Smooth muscle cell (in vitro differentiated cells): ENCODE measurements at regions not wholly inside any gene's neighbourhood (a gene's known extent, or its start where the extent isn't known, plus 50 kb on each side); places are given as distances from the start of the nearest gene placed in this dataset.

Source experiments
- DNase-seq: peaks from one replicate; lab custom pipeline; 2025; ENCODE audit not compliant: unreplicated experiment; lab: John Stamatoyannopoulos, UW
- H2AFZ ChIP-seq: fragments of 200-600 bp; sonication (generic); 2 replicates; pipeline ENCODE4 v1.6.0; 2016; ENCODE audit warnings: antibody characterized with exemption, low read depth, mild to moderate bottlenecking
- H3F3A ChIP-seq: fragments of 200-600 bp; sonication (generic); 2 replicates; pipeline ENCODE4 v1.6.0; 2017; ENCODE audit warnings: antibody characterized with exemption, low read depth
- H3K27ac ChIP-seq: fragments of 200-600 bp; sonication (generic); 2 replicates; pipeline ENCODE4 v1.5.1; 2016; ENCODE audit warnings: low read depth, mild to moderate bottlenecking
- H3K27me3 ChIP-seq: fragments of 200-600 bp; sonication (generic); 2 replicates; pipeline ENCODE4 v1.6.1; 2016; ENCODE audit warnings: low read depth, mild to moderate bottlenecking
- H3K36me3 ChIP-seq: fragments of 200-600 bp; sonication (generic); 2 replicates; pipeline ENCODE4 v1.5.1; 2016; ENCODE audit warnings: low read depth
- H3K4me1 ChIP-seq: fragments of 200-600 bp; sonication (generic); 2 replicates; pipeline ENCODE4 v1.5.1; 2016; ENCODE audit warnings: low read depth
- H3K4me2 ChIP-seq: fragments of 200-600 bp; sonication (generic); 2 replicates; pipeline ENCODE4 v1.6.0; 2016; ENCODE audit warnings: mild to moderate bottlenecking
- H3K4me3 ChIP-seq: fragments of 200-600 bp; sonication (generic); 2 replicates; pipeline ENCODE4 v1.5.1; 2016; ENCODE audit warnings: mild to moderate bottlenecking
- H3K79me2 ChIP-seq: fragments of 200-600 bp; sonication (generic); 2 replicates; pipeline ENCODE4 v1.6.0; 2016; ENCODE audit warnings: low read depth, mild to moderate bottlenecking
- H3K9ac ChIP-seq: fragments of 200-600 bp; sonication (generic); 2 replicates; pipeline ENCODE4 v1.6.0; 2016; ENCODE audit warnings: low read depth
- H3K9me3 ChIP-seq: fragments of 200-600 bp; sonication (generic); replicated peaks from 2 replicates; pipeline ENCODE4 v1.5.1; 2016; ENCODE audit warnings: low read depth
- H4K20me1 ChIP-seq: fragments of 200-600 bp; sonication (generic); 2 replicates; pipeline ENCODE4 v1.6.0; 2016; ENCODE audit warnings: low read depth
- WGBS: methylation state at CpG from one replicate; pipeline ENCODE4 v1.1.7; 2016; ENCODE audit warnings: low lambda C conversion rate; 5-methylcytosine and 5-hydroxymethylcytosine counted together
- TF ChIP-seq, protein P1 (sequence below): fragments of 200-600 bp; sonication (generic); IDR thresholded peaks from 2 replicates; pipeline ENCODE4 v1.5.1; 2017; ENCODE audit warnings: borderline replicate concordance, mild to moderate bottlenecking, antibody characterized with exemption; ENCODE audit not compliant: insufficient read depth, poor library complexity, severe bottlenecking

DNA sequence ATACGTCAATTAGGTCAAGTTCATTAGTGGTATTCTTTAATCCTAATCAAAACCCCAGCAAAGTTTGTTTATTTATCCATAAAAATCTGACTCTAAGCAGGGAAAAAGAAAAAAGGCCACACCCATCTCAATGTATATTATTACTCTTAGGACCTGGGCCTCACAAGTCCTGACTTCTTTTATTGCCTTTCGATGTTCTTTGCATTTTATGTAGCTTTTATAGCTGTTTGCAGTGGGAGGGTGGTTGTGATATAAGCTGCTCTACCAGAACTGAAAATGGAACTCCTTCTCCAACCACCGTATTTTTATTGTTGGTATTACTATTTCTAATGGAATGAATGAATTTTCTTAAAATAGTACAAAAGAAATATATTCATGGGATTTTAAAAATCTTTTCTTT, 163.3 kb upstream of the FAM47C start:
- H3K9ac ChIP-seq, result no peak overlapping the region
- no peaks in the 10 kb centered on the region for H3K27me3 ChIP-seq
- no peaks in the 10 kb centered on the region for H3K79me2 ChIP-seq
- no peak for DNase-seq
- TF ChIP-seq, protein P1, sequence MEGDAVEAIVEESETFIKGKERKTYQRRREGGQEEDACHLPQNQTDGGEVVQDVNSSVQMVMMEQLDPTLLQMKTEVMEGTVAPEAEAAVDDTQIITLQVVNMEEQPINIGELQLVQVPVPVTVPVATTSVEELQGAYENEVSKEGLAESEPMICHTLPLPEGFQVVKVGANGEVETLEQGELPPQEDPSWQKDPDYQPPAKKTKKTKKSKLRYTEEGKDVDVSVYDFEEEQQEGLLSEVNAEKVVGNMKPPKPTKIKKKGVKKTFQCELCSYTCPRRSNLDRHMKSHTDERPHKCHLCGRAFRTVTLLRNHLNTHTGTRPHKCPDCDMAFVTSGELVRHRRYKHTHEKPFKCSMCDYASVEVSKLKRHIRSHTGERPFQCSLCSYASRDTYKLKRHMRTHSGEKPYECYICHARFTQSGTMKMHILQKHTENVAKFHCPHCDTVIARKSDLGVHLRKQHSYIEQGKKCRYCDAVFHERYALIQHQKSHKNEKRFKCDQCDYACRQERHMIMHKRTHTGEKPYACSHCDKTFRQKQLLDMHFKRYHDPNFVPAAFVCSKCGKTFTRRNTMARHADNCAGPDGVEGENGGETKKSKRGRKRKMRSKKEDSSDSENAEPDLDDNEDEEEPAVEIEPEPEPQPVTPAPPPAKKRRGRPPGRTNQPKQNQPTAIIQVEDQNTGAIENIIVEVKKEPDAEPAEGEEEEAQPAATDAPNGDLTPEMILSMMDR, result no peak
- no peak overlapping the region for H3K27ac ChIP-seq
- H4K20me1 ChIP-seq, result no peaks in the 10 kb centered on the region
- no peaks in the 10 kb centered on the region for H3K4me1 ChIP-seq
- no peak overlapping the region for H3K4me2 ChIP-seq
- no peaks in the 10 kb centered on the region for H3K9me3 ChIP-seq
- 89% methylated on average over 3 of the region's 3 CpGs for WGBS
- H2AFZ ChIP-seq, result no peak overlapping the region
- no peaks in the 10 kb centered on the region for H3F3A ChIP-seq
- no peak overlapping the region for H3K4me3 ChIP-seq
- no peaks in the 10 kb centered on the region for H3K36me3 ChIP-seq

DNA sequence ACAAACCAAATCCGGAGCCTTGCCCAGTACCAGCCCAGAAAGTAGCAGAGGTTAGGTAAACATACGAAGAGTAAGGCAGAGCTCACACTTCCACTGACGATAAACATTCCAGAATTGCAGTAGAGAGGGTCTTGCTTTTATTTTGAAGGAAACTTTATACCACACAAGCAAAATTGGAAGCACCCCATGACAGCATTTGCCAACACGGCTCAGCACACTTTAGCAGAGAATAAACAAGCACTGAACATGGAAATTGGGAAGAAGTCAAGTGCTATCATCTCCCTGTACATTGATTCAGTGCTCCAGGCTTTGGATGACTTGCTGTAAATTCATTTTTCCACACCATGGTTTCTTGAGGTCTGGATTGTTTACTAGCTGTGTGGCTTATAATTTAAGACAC, 160.7 kb upstream of the FAM47C start:
- H3K27ac ChIP-seq, result no peak overlapping the region
- no peaks in the 10 kb centered on the region for H3K27me3 ChIP-seq
- no peaks in the 10 kb centered on the region for H3K4me1 ChIP-seq
- TF ChIP-seq, protein P1, result no peak
- H3F3A ChIP-seq, result no peaks in the 10 kb centered on the region
- DNase-seq, result no peak
- H3K9me3 ChIP-seq, result no peaks in the 10 kb centered on the region
- H3K4me2 ChIP-seq, result no peak overlapping the region
- no peaks in the 10 kb centered on the region for H4K20me1 ChIP-seq
- H2AFZ ChIP-seq, result no peak overlapping the region
- no peaks in the 10 kb centered on the region for H3K79me2 ChIP-seq
- no peak overlapping the region for H3K4me3 ChIP-seq
- 77% methylated on average over 4 of the region's 4 CpGs for whole genome bisulfite sequencing
- H3K9ac ChIP-seq, result no peak overlapping the region
- H3K36me3 ChIP-seq, result no peaks in the 10 kb centered on the region

DNA sequence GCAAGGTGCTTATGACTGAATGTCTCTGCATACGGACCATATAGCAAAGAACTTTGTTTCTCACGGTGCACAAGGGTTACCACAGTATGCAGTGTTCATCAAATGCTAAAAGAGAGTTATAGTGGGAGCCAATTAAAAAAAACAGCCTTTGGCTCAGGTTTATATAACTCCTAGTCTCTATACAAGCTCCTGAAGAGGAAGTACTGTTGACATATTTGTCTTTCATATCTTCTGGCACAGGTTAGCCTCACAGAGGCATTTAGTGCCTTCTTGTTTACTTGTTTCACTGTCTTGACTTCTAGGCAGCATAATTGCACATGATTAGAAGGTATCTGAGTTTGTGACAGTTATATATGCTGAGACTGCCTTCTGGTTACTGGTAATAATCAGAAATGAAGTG, 158.8 kb upstream of the FAM47C start:
- Histone ChIP-seq H3F3A (no peaks in the 10 kb centered on the region), H3K9ac (no peak overlapping the region), H2AFZ (no peak overlapping the region), H3K4me2 (no peak overlapping the region), H4K20me1 (no peaks in the 10 kb centered on the region), H3K36me3 (no peaks in the 10 kb centered on the region), H3K4me3 (no peak overlapping the region), H3K79me2 (no peaks in the 10 kb centered on the region), H3K4me1 (no peaks in the 10 kb centered on the region), H3K27ac (no peak overlapping the region), H3K9me3 (no peaks in the 10 kb centered on the region), H3K27me3 (no peaks in the 10 kb centered on the region)
- WGBS, result 79% methylated on average over 2 of the region's 2 CpGs
- TF ChIP-seq, protein P1, result no peak
- no peak for DNase-seq

DNA sequence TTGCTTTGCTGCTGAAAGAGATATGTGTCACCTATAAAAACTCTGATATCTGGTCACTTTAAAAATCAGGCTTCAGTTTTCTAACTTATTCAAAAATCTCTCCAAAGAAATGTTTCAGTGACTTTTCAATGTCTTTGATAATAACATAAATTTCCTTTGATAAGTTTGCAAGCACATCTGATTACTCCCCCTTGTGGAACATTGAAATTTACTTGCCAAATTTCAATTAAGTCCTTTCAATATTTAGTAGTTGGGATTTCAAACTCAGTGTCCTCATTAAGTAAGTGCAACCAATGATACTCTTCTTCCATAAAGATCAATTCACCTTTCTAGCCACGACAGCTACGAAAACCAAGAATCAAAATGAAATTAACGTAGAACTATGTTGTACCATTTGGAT, 151.3 kb upstream of the FAM47C start:
- Histone ChIP-seq H3K27me3 (no peaks in the 10 kb centered on the region), H3F3A (no peaks in the 10 kb centered on the region), H3K79me2 (no peaks in the 10 kb centered on the region), H4K20me1 (no peaks in the 10 kb centered on the region), H3K9me3 (no peaks in the 10 kb centered on the region), H3K4me2 (no peak overlapping the region), H3K27ac (no peak overlapping the region), H3K4me1 (no peaks in the 10 kb centered on the region), H3K36me3 (no peaks in the 10 kb centered on the region), H3K9ac (no peak overlapping the region), H3K4me3 (no peak overlapping the region), H2AFZ (no peak overlapping the region)
- WGBS, result 87% methylated on average over 3 of the region's 3 CpGs
- TF ChIP-seq, protein P1, result peak; percentile 17
- no peak for DNase-seq
